ENCODE measurements at regions not wholly inside any gene's neighbourhood (a gene's known extent, or its start where the extent isn't known, plus 50 kb on each side); places are given as distances from the start of the nearest gene placed in this dataset.

GRCh38 chr3:1600700-1601418 is 497.8 kb upstream of the CNTN4 start:
- no peak for TF ChIP-seq CTCF (IDR thresholded peaks at IDR 0.05; ENCODE audit: insufficient read depth, low read depth, low read length)
- H3K4me3 ChIP-seq (ENCODE audit: low read depth, low read length), result no peak overlapping the region
- DNase-seq (ENCODE audit: low read depth), result no peak

- no peak for DNase-seq (ENCODE audit: low read depth)
- TF ChIP-seq CTCF (IDR thresholded peaks at IDR 0.05; ENCODE audit: insufficient read depth, low read depth, low read length), result no peak
- H3K4me3 ChIP-seq (ENCODE audit: low read depth, low read length), result no peak overlapping the region
Measured at GRCh38 chr3:1609416-1609815, 489.2 kb upstream of the CNTN4 start.

GRCh38 chr3:1611824-1612223 is 486.8 kb upstream of the CNTN4 start:
- no peak for TF ChIP-seq CTCF (IDR thresholded peaks at IDR 0.05; ENCODE audit: insufficient read depth, low read depth, low read length)
- no peak overlapping the region for H3K4me3 ChIP-seq (ENCODE audit: low read depth, low read length)
- DNase-seq (ENCODE audit: low read depth), result no peak

- no peak for TF ChIP-seq CTCF (IDR thresholded peaks at IDR 0.05; ENCODE audit: insufficient read depth, low read depth, low read length)
- H3K4me3 ChIP-seq (ENCODE audit: low read depth, low read length), result no peak overlapping the region
- no peak for DNase-seq (ENCODE audit: low read depth)
Measured at GRCh38 chr3:1613962-1614361, 484.7 kb upstream of the CNTN4 start.

- no peak for DNase-seq (ENCODE audit: low read depth)
- TF ChIP-seq CTCF (IDR thresholded peaks at IDR 0.05; ENCODE audit: insufficient read depth, low read depth, low read length), result no peak
- H3K4me3 ChIP-seq (ENCODE audit: low read depth, low read length), result no peak overlapping the region
Measured at GRCh38 chr3:1616744-1617143, 481.9 kb upstream of the CNTN4 start.

GRCh38 chr3:1623896-1624295 is 474.8 kb upstream of the CNTN4 start:
- DNase-seq (ENCODE audit: low read depth), result no peak
- TF ChIP-seq CTCF (IDR thresholded peaks at IDR 0.05; ENCODE audit: insufficient read depth, low read depth, low read length), result no peak
- H3K4me3 ChIP-seq (ENCODE audit: low read depth, low read length), result no peak overlapping the region

GRCh38 chr3:1632128-1632527 is 466.5 kb upstream of the CNTN4 start:
- no peak for DNase-seq (ENCODE audit: low read depth)
- TF ChIP-seq CTCF (IDR thresholded peaks at IDR 0.05; ENCODE audit: insufficient read depth, low read depth, low read length), result no peak
- H3K4me3 ChIP-seq (ENCODE audit: low read depth, low read length), result no peak overlapping the region
